Neural cell (in vitro differentiated cells): ENCODE measurements at regions not wholly inside any gene's neighbourhood (a gene's known extent, or its start where the extent isn't known, plus 50 kb on each side); places are given as distances from the start of the nearest gene placed in this dataset.

Source experiments
- CTCF ChIP-seq: fragments of 450-650 bp; IDR thresholded peaks from 2 replicates; pipeline ENCODE4 v1.5.1; 2014; ENCODE audit warnings: antibody characterized with exemption, mild to moderate bottlenecking, moderate library complexity; ENCODE audit not compliant: poor library complexity, severe bottlenecking
- EP300 ChIP-seq: fragments of 450-650 bp; conservative IDR thresholded peaks from 2 replicates; pipeline ENCODE4 v1.6.1; 2014; ENCODE audit warnings: antibody characterized with exemption, mild to moderate bottlenecking, moderate library complexity; ENCODE audit not compliant: poor library complexity, severe bottlenecking
- EZH2 ChIP-seq: fragments of 200-600, 300-800 bp; shearing (Covaris generic), sonication (generic); IDR thresholded peaks from 2 replicates; pipeline ENCODE4 v1.6.1; 2014; ENCODE audit warnings: antibody characterized with exemption, low read length, borderline replicate concordance, mild to moderate bottlenecking; ENCODE audit not compliant: insufficient read depth, poor library complexity, severe bottlenecking
- POLR2AphosphoS5 ChIP-seq: IDR thresholded peaks from 2 replicates; pipeline ENCODE4 v1.6.1; 2012
- RAD21 ChIP-seq: fragments of 450-650 bp; conservative IDR thresholded peaks from 2 replicates; pipeline ENCODE4 v1.6.1; 2014; ENCODE audit warnings: antibody characterized with exemption, mild to moderate bottlenecking, moderate library complexity
- REST ChIP-seq: IDR thresholded peaks from 2 replicates; pipeline ENCODE4 v1.6.1; 2012; ENCODE audit warnings: borderline replicate concordance
- SMC3 ChIP-seq: fragments of 450-650 bp; conservative IDR thresholded peaks from 2 replicates; pipeline ENCODE4 v1.6.1; 2014; ENCODE audit warnings: antibody characterized with exemption, mild to moderate bottlenecking, moderate library complexity; ENCODE audit not compliant: poor library complexity
- TAF1 ChIP-seq: IDR thresholded peaks from 2 replicates; pipeline ENCODE4 v1.6.1; 2012; ENCODE audit warnings: low read depth

GRCh38 chr15:31752905-31753304, 277.4 kb upstream of the CHRNA7 start:
- TF ChIP-seq CTCF (no peak), EP300 (no peak), REST (no peak), TAF1 (no peak), EZH2 (no peak), POLR2AphosphoS5 (no peak), RAD21 (no peak), SMC3 (no peak)
